Peyer's patch (tissue), 4 donors: ENCODE measurements at regions not wholly inside any gene's neighbourhood (a gene's known extent, or its start where the extent isn't known, plus 50 kb on each side); places are given as distances from the start of the nearest gene placed in this dataset.

Experiments used
- DNase-seq, 3 donors: peaks; one replicate each; pipeline ENCODE4 v3.0.0-alpha.2; 2017 to 2019
- H3K27ac ChIP-seq, 4 donors: fragments of 200-600 bp; sonication (generic); one replicate each; pipeline ENCODE4 v1.5.1; 2016 to 2019
- H3K27me3 ChIP-seq, 2 donors: fragments of 200-600 bp; sonication (generic); one replicate each; pipeline ENCODE4 v1.5.1; 2019
- H3K36me3 ChIP-seq, 3 donors: fragments of 200-600 bp; sonication (generic); one replicate each; pipeline ENCODE4 v1.5.1; 2016 to 2019
- H3K4me1 ChIP-seq, 4 donors: fragments of 200-600 bp; sonication (generic); one replicate each; pipeline ENCODE4 v1.5.1; 2016 to 2019
- H3K4me3 ChIP-seq, 4 donors: fragments of 200-600 bp; sonication (generic); 1 replicate in 3 of 4; 2 replicates in 1 of 4; pipeline ENCODE4 v1.5.1; 2016 to 2019; ENCODE audit warnings: mild to moderate bottlenecking in 1 of 4
- H3K9me3 ChIP-seq, 4 donors: fragments of 200-600 bp; sonication (generic); one replicate each; pipeline ENCODE4 v1.5.1; 2016 to 2019; ENCODE audit warnings: mild to moderate bottlenecking in 1 of 4
- POLR2A ChIP-seq, 2 donors: fragments of 450-650 bp; IDR thresholded peaks; one replicate each; pipeline ENCODE4 v1.5.1; 2017; ENCODE audit warnings: antibody characterized with exemption in 2 of 2, mild to moderate bottlenecking in 2 of 2, moderate library complexity in 2 of 2
- TF ChIP-seq, protein P1 (sequence below), 6 experiments: fragments of 450-650 bp in 4 of 6; fragments of 200-600 bp in 2 of 6; sonication (generic) in 1 of 6; IDR thresholded peaks; one replicate each; pipeline ENCODE4 v1.5.1; 2017 to 2019; ENCODE audit warnings: antibody characterized with exemption in 6 of 6, mild to moderate bottlenecking in 3 of 6, moderate library complexity in 1 of 6

- H3K27ac ChIP-seq = no peak overlapping the region
- H3K36me3 ChIP-seq = no peaks in the 10 kb centered on the region
- H3K27me3 ChIP-seq = no peaks in the 10 kb centered on the region
- no peak overlapping the region for H3K4me3 ChIP-seq
- DNase-seq = no peak
- H3K9me3 ChIP-seq = no peaks in the 10 kb centered on the region
- no peak for TF ChIP-seq POLR2A (IDR thresholded peaks at IDR 0.05)
- TF ChIP-seq, protein P1, sequence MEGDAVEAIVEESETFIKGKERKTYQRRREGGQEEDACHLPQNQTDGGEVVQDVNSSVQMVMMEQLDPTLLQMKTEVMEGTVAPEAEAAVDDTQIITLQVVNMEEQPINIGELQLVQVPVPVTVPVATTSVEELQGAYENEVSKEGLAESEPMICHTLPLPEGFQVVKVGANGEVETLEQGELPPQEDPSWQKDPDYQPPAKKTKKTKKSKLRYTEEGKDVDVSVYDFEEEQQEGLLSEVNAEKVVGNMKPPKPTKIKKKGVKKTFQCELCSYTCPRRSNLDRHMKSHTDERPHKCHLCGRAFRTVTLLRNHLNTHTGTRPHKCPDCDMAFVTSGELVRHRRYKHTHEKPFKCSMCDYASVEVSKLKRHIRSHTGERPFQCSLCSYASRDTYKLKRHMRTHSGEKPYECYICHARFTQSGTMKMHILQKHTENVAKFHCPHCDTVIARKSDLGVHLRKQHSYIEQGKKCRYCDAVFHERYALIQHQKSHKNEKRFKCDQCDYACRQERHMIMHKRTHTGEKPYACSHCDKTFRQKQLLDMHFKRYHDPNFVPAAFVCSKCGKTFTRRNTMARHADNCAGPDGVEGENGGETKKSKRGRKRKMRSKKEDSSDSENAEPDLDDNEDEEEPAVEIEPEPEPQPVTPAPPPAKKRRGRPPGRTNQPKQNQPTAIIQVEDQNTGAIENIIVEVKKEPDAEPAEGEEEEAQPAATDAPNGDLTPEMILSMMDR (IDR thresholded peaks at IDR 0.05) = no peak
- H3K4me1 ChIP-seq = no peaks in the 10 kb centered on the region
Observed at GRCh38 chr4:179871726-179872125, 2371.5 kb upstream of the TENM3 start.

GRCh38 chr4:179872755-179873154 is 2370.4 kb upstream of the TENM3 start:
- DNase-seq = no peak

GRCh38 chr4:179880756-179881155 is 2362.4 kb upstream of the TENM3 start:
- no peak overlapping the region for H3K4me3 ChIP-seq
- DNase-seq = no peak
- no peak overlapping the region for H3K27ac ChIP-seq
- no peak for TF ChIP-seq POLR2A (IDR thresholded peaks at IDR 0.05)
- TF ChIP-seq, protein P1 (IDR thresholded peaks at IDR 0.05) = no peak
- no peaks in the 10 kb centered on the region for H3K36me3 ChIP-seq
- H3K9me3 ChIP-seq = no peaks in the 10 kb centered on the region
- no peaks in the 10 kb centered on the region for H3K27me3 ChIP-seq
- no peaks in the 10 kb centered on the region for H3K4me1 ChIP-seq

More at GRCh38 chr4:179872755-179873154, 2370.4 kb upstream of the TENM3 start:
- Histone ChIP-seq H3K36me3 (no peaks in the 10 kb centered on the region), H3K4me1 (no peaks in the 10 kb centered on the region), H3K27ac (no peak overlapping the region), H3K4me3 (no peak overlapping the region), H3K27me3 (no peaks in the 10 kb centered on the region), H3K9me3 (no peaks in the 10 kb centered on the region)
- TF ChIP-seq, protein P1 (IDR thresholded peaks at IDR 0.05) = no peak
- TF ChIP-seq POLR2A (IDR thresholded peaks at IDR 0.05) = no peak

- Histone ChIP-seq H3K27me3 (no peaks in the 10 kb centered on the region), H3K9me3 (no peaks in the 10 kb centered on the region), H3K27ac (no peak overlapping the region), H3K4me1 (no peaks in the 10 kb centered on the region), H3K4me3 (no peak overlapping the region), H3K36me3 (no peaks in the 10 kb centered on the region)
- no peak for TF ChIP-seq POLR2A (IDR thresholded peaks at IDR 0.05)
- TF ChIP-seq, protein P1 (IDR thresholded peaks at IDR 0.05) = no peak
- DNase-seq = no peak
Observed at GRCh38 chr4:179894066-179894778, 2349.0 kb upstream of the TENM3 start.

DNA sequence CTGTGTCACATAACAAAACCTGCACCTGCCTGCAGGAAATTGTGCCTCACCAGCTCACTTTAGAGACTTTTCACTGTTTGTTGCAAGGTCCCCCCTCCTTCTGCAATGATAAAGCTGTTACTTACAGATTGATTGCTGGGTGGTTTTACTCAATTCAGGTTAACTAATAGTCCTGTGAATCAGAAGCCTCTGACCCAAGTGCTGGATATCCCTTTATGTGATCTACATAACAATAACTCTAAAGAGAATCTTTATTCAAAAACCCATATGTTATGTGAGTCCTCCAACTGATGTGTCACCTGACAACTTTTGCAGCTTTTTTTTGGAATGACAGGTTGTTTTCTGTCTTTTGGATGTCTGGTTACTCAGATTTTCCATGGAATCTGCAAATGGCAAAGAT is 2323.6 kb upstream of the TENM3 start:
- no peaks in the 10 kb centered on the region for H3K4me1 ChIP-seq
- no peak overlapping the region for H3K27ac ChIP-seq
- no peaks in the 10 kb centered on the region for H3K36me3 ChIP-seq
- H3K4me3 ChIP-seq = no peak overlapping the region
- no peak for DNase-seq
- TF ChIP-seq, protein P1 (IDR thresholded peaks at IDR 0.05) = no peak
- no peak for TF ChIP-seq POLR2A (IDR thresholded peaks at IDR 0.05)
- no peaks in the 10 kb centered on the region for H3K9me3 ChIP-seq
- H3K27me3 ChIP-seq = no peaks in the 10 kb centered on the region
